Mesothelial cell of epicardium (in vitro differentiated cells): ENCODE measurements at regions not wholly inside any gene's neighbourhood (a gene's known extent, or its start where the extent isn't known, plus 50 kb on each side); places are given as distances from the start of the nearest gene placed in this dataset.
A peak's percentile ranks its signal among the peaks of the same experiment; 100 is the strongest.

Experiments
- DNase-seq, 2 experiments: peaks; one replicate each; pipeline ENCODE4 v3.0.0; 2021; ENCODE audit warnings: low spot score in 2 of 2; ENCODE audit not compliant: unreplicated experiment in 2 of 2
- H3K27ac Mint-ChIP-seq: 2 replicates; pipeline ENCODE4 v1.8.0; 2021; ENCODE audit warnings: mixed read lengths
- H3K27me3 Mint-ChIP-seq: 2 replicates; pipeline ENCODE4 v1.8.0; 2021; ENCODE audit warnings: low read depth, mixed read lengths
- H3K36me3 Mint-ChIP-seq: 2 replicates; pipeline ENCODE4 v1.8.0; 2021; ENCODE audit warnings: mixed read lengths
- H3K4me1 Mint-ChIP-seq: 2 replicates; pipeline ENCODE4 v1.8.0; 2021; ENCODE audit warnings: mixed read lengths
- H3K4me3 Mint-ChIP-seq: 2 replicates; pipeline ENCODE4 v1.8.0; 2021; ENCODE audit warnings: mild to moderate bottlenecking, moderate library complexity, mixed read lengths
- H3K9me3 Mint-ChIP-seq: 2 replicates; pipeline ENCODE4 v1.8.0; 2021; ENCODE audit warnings: mixed read lengths
- TF ChIP-seq, protein P1 (sequence below): fragments of 200-600 bp; sonication (generic); IDR thresholded peaks from one replicate; pipeline ENCODE4 v1.5.0; 2021; ENCODE audit warnings: antibody characterized with exemption; ENCODE audit not compliant: unreplicated experiment

DNA sequence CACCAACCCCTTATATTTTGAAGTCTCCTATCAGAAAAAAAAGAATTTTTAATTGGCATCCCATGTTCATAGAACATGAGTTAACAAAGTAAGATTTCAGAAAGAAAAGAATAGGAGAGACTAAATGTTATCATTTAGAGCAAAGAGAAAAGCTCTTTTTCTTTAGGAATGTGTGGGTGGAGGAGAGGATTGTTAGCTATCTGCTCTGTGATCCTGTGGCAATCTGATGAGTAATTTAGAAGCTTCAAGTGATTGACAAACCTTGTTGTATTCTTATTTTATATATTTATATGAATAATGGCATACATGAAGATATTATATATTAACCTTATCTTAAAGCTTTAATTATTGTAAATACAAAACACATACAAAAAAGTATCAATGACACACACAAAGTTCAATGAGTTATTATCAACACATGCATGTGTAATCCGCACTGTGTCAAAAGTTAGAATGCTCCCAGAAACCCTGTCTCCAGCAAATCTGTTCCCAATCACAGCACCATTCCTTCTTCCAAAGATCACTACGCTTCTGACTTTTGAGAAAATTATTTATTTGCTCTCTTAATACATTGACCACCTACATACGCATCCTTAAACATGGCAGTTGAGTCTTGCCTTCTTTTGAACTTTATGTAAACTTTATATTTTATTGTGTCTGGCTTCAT is 907.4 kb downstream of the MCTP2 start:
- TF ChIP-seq, protein P1, sequence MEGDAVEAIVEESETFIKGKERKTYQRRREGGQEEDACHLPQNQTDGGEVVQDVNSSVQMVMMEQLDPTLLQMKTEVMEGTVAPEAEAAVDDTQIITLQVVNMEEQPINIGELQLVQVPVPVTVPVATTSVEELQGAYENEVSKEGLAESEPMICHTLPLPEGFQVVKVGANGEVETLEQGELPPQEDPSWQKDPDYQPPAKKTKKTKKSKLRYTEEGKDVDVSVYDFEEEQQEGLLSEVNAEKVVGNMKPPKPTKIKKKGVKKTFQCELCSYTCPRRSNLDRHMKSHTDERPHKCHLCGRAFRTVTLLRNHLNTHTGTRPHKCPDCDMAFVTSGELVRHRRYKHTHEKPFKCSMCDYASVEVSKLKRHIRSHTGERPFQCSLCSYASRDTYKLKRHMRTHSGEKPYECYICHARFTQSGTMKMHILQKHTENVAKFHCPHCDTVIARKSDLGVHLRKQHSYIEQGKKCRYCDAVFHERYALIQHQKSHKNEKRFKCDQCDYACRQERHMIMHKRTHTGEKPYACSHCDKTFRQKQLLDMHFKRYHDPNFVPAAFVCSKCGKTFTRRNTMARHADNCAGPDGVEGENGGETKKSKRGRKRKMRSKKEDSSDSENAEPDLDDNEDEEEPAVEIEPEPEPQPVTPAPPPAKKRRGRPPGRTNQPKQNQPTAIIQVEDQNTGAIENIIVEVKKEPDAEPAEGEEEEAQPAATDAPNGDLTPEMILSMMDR = no peak
- Mint-ChIP-seq H3K36me3 (peaks cover 10% of the 10 kb centered on the region), H3K27ac (peak overlapping the region; percentile 51), H3K4me1 (peaks cover 45% of the 10 kb centered on the region), H3K27me3 (no peaks in the 10 kb centered on the region), H3K4me3 (no peak overlapping the region), H3K9me3 (peaks cover 14% of the 10 kb centered on the region)
- no peak for DNase-seq

- DNase-seq = no peak
- no peak overlapping the region for H3K27ac Mint-ChIP-seq
- H3K9me3 Mint-ChIP-seq = peaks cover 14% of the 10 kb centered on the region
- no peaks in the 10 kb centered on the region for H3K27me3 Mint-ChIP-seq
- peaks cover 30% of the 10 kb centered on the region for H3K4me1 Mint-ChIP-seq
- TF ChIP-seq, protein P1 = no peak
- H3K4me3 Mint-ChIP-seq = no peak overlapping the region
- H3K36me3 Mint-ChIP-seq = peaks cover 10% of the 10 kb centered on the region
These were observed 910.1 kb downstream of the MCTP2 start for GRCh38 chr15:95141486-95141885.

DNA sequence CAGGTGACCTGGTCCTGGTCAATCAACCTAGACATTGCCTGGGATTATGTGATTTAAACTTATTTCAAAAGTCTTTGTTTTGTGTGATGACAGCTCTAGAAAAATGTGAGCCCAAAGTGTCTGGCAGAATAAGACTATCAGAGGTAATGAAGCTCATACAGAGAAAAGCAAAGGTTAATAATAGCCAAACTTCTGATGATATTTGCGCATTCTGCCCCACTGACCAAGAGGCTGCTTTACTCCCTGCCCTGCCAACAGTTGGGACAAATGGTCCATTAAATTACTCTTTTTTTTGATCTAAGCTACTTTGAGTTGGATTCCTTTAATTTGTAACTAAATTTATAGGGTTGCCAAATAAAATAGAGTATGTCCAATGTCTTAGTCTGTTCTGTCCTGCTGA is 911.2 kb downstream of the MCTP2 start:
- no peaks in the 10 kb centered on the region for H3K27me3 Mint-ChIP-seq
- peaks cover 21% of the 10 kb centered on the region for H3K4me1 Mint-ChIP-seq
- H3K36me3 Mint-ChIP-seq = peaks cover 8% of the 10 kb centered on the region
- H3K4me3 Mint-ChIP-seq = no peak overlapping the region
- TF ChIP-seq, protein P1 = no peak
- no peak overlapping the region for H3K27ac Mint-ChIP-seq
- peaks cover 11% of the 10 kb centered on the region for H3K9me3 Mint-ChIP-seq
- DNase-seq = no peak

- H3K27ac Mint-ChIP-seq = no peak overlapping the region
- DNase-seq = no peak
- H3K36me3 Mint-ChIP-seq = no peaks in the 10 kb centered on the region
- peaks cover 3% of the 10 kb centered on the region for H3K9me3 Mint-ChIP-seq
- TF ChIP-seq, protein P1 = no peak
- H3K4me1 Mint-ChIP-seq = peaks cover 13% of the 10 kb centered on the region
- H3K4me3 Mint-ChIP-seq = no peak overlapping the region
- no peaks in the 10 kb centered on the region for H3K27me3 Mint-ChIP-seq
These were observed 915.1 kb downstream of the MCTP2 start for GRCh38 chr15:95146481-95146880.

DNA sequence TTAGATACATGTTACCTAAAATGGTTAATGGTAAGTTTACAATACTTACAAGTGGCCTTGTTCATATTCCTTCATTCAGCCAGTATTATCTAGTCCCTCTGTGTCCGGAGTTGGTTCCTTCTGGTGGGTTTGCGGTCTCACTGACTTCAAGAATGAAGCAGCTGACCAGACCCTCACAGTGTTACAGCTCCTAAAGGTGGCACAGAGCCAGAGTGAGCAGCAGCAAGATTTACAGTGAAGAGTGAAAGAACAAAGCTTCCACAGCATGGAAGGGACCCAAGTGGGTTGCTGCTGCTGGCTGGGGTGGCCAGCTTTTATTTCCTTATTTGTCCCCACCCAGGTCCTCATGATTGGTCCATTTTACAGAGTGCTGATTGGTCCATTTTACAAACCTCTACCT is 916.8 kb downstream of the MCTP2 start:
- no peak overlapping the region for H3K27ac Mint-ChIP-seq
- H3K27me3 Mint-ChIP-seq = no peaks in the 10 kb centered on the region
- TF ChIP-seq, protein P1 = no peak

More for the DNA sequence above, 916.8 kb downstream of the MCTP2 start:
- peaks cover 8% of the 10 kb centered on the region for H3K4me1 Mint-ChIP-seq
- H3K36me3 Mint-ChIP-seq = peaks cover 2% of the 10 kb centered on the region
- no peak for DNase-seq
- H3K4me3 Mint-ChIP-seq = no peak overlapping the region
- peaks cover 14% of the 10 kb centered on the region for H3K9me3 Mint-ChIP-seq
